HUES6 (cell line): ENCODE measurements at regions not wholly inside any gene's neighbourhood (a gene's known extent, or its start where the extent isn't known, plus 50 kb on each side); places are given as distances from the start of the nearest gene placed in this dataset.
"Not testable (repeated sequence)": the region's sequence is repeated elsewhere in the genome, so short reads cannot be mapped to it uniquely, and the experiment has no call there.

Source experiments
- H3K27ac ChIP-seq: 2 replicates; pipeline ENCODE4 v1.7.0; 2013; ENCODE audit warnings: low read depth, mild to moderate bottlenecking, low read length, inconsistent platforms
- H3K27me3 ChIP-seq: 2 replicates; pipeline ENCODE4 v1.6.1; 2013; ENCODE audit warnings: low read length; ENCODE audit not compliant: control insufficient read depth, insufficient read depth
- H3K36me3 ChIP-seq: 2 replicates; pipeline ENCODE4 v1.6.1; 2013; ENCODE audit warnings: low read length; ENCODE audit not compliant: control insufficient read depth, insufficient read depth
- H3K4me1 ChIP-seq: 2 replicates; pipeline ENCODE4 v1.6.1; 2013; ENCODE audit warnings: low read length; ENCODE audit not compliant: control insufficient read depth, insufficient read depth
- H3K4me3 ChIP-seq: 2 replicates; pipeline ENCODE4 v1.5.1; 2013; ENCODE audit warnings: low read depth, low read length
- H3K9ac ChIP-seq: one replicate; pipeline ENCODE4 v1.6.1; 2013; ENCODE audit warnings: mild to moderate bottlenecking, low read length
- H3K9me3 ChIP-seq: 2 replicates; pipeline ENCODE4 v1.6.1; 2013; ENCODE audit warnings: low read depth, low read length; ENCODE audit not compliant: control insufficient read depth, insufficient read depth

GRCh38 chr13:90329641-90330040 is 1017.8 kb upstream of the MIR17HG start:
- Histone ChIP-seq H3K36me3 (no peaks in the 10 kb centered on the region), H3K4me1 (no peaks in the 10 kb centered on the region), H3K27ac (no peak overlapping the region), H3K4me3 (no peak overlapping the region), H3K27me3 (no peaks in the 10 kb centered on the region), H3K9me3 (no peaks in the 10 kb centered on the region), H3K9ac (no peak overlapping the region)

GRCh38 chr13:90331974-90332373 is 1015.5 kb upstream of the MIR17HG start:
- Histone ChIP-seq H3K36me3 (no peaks in the 10 kb centered on the region), H3K4me1 (no peaks in the 10 kb centered on the region), H3K27me3 (no peaks in the 10 kb centered on the region), H3K9ac (no peak overlapping the region), H3K27ac (no peak overlapping the region), H3K9me3 (no peaks in the 10 kb centered on the region), H3K4me3 (no peak overlapping the region)

GRCh38 chr13:90336507-90336906 is 1011.0 kb upstream of the MIR17HG start:
- Histone ChIP-seq H3K4me3 (no peak overlapping the region), H3K9ac (no peak overlapping the region), H3K36me3 (no peaks in the 10 kb centered on the region), H3K27me3 (no peaks in the 10 kb centered on the region), H3K4me1 (no peaks in the 10 kb centered on the region), H3K27ac (no peak overlapping the region), H3K9me3 (no peaks in the 10 kb centered on the region)

GRCh38 chr13:90341348-90341747 is 1006.1 kb upstream of the MIR17HG start:
- not testable (repeated sequence) for H3K4me1 ChIP-seq, H3K4me3 ChIP-seq, H3K27ac ChIP-seq, H3K9ac ChIP-seq, H3K36me3 ChIP-seq, H3K27me3 ChIP-seq, H3K9me3 ChIP-seq

- not testable (repeated sequence) for H3K4me1 ChIP-seq, H3K9ac ChIP-seq, H3K36me3 ChIP-seq, H3K27ac ChIP-seq, H3K27me3 ChIP-seq, H3K4me3 ChIP-seq, H3K9me3 ChIP-seq
Observed at GRCh38 chr13:90348477-90349136, 998.9 kb upstream of the MIR17HG start.

- no peaks in the 10 kb centered on the region for H3K36me3 ChIP-seq
- H3K4me1 ChIP-seq = peaks cover 7% of the 10 kb centered on the region; the same call in 1 of the 2 replicates
- H3K9ac ChIP-seq = no peak overlapping the region
- H3K27ac ChIP-seq = no peak overlapping the region
- H3K27me3 ChIP-seq = no peaks in the 10 kb centered on the region
- no peak overlapping the region for H3K4me3 ChIP-seq
- H3K9me3 ChIP-seq = 0 out of 2 replicates have a peak, but pooled peaks cover 2% of the 10 kb centered on the region
Observed at GRCh38 chr13:90352763-90353162, 994.7 kb upstream of the MIR17HG start.

GRCh38 chr13:90355162-90355751 is 992.2 kb upstream of the MIR17HG start:
- Histone ChIP-seq H3K36me3 (no peaks in the 10 kb centered on the region), H3K27me3 (no peaks in the 10 kb centered on the region), H3K9me3 (no peaks in the 10 kb centered on the region), H3K4me3 (no peak overlapping the region), H3K27ac (no peak overlapping the region), H3K9ac (no peak overlapping the region), H3K4me1 (peaks cover 7% of the 10 kb centered on the region; the same call in 1 of the 2 replicates)

GRCh38 chr13:90360785-90361184 is 986.7 kb upstream of the MIR17HG start:
- H3K4me3 ChIP-seq = no peak overlapping the region
- no peaks in the 10 kb centered on the region for H3K27me3 ChIP-seq
- H3K4me1 ChIP-seq = no peaks in the 10 kb centered on the region
- H3K9ac ChIP-seq = no peak overlapping the region
- peaks cover 9% of the 10 kb centered on the region for H3K9me3 ChIP-seq
- H3K36me3 ChIP-seq = no peaks in the 10 kb centered on the region
- no peak overlapping the region for H3K27ac ChIP-seq

- Histone ChIP-seq H3K36me3 (no peaks in the 10 kb centered on the region), H3K9ac (no peak overlapping the region), H3K4me3 (no peak overlapping the region), H3K27ac (no peak overlapping the region), H3K4me1 (no peaks in the 10 kb centered on the region), H3K9me3 (peaks cover 9% of the 10 kb centered on the region), H3K27me3 (no peaks in the 10 kb centered on the region)
Observed at GRCh38 chr13:90362707-90363106, 984.8 kb upstream of the MIR17HG start.

GRCh38 chr13:90365130-90365529 is 982.4 kb upstream of the MIR17HG start:
- Histone ChIP-seq H3K4me1 (no peaks in the 10 kb centered on the region), H3K36me3 (no peaks in the 10 kb centered on the region), H3K9me3 (peaks cover 9% of the 10 kb centered on the region), H3K27me3 (no peaks in the 10 kb centered on the region), H3K4me3 (no peak overlapping the region), H3K9ac (no peak overlapping the region), H3K27ac (no peak overlapping the region)

- Histone ChIP-seq H3K36me3 (no peaks in the 10 kb centered on the region), H3K9me3 (no peaks in the 10 kb centered on the region), H3K4me3 (no peak overlapping the region), H3K4me1 (no peaks in the 10 kb centered on the region), H3K27me3 (no peaks in the 10 kb centered on the region), H3K27ac (no peak overlapping the region), H3K9ac (no peak overlapping the region)
Observed at GRCh38 chr13:90374168-90374567, 973.3 kb upstream of the MIR17HG start.
